ENCODE measurements at regions not wholly inside any gene's neighbourhood (a gene's known extent, or its start where the extent isn't known, plus 50 kb on each side); places are given as distances from the start of the nearest gene placed in this dataset.

DNA sequence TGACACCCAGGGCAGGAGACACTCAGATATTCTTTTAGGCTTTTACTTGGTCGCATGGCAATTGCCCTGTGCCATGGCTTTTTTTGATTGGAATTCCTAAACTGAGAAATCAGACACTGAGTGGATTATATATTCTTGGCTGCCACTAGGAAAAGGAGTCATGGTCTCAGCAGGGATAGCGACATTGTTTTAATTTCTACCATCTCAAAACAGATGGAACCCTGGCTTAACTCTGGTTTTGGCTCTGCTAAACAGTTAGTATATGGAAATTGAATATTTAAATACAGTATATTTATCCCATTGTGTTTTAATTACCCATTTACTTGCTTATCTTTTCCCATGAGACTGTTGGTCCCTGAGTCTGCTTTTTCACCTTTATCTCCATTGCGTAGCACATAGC lies 84.0 kb downstream of the DACT1 start:
- H3K9me3 Mint-ChIP-seq (ENCODE audit: unreplicated experiment): no peaks in the 10 kb centered on the region
- POLR2A ChIA-PET: no interaction called here
- H3K27ac Mint-ChIP-seq (ENCODE audit: low read depth, unreplicated experiment): no peak overlapping the region
- peaks cover 97% of the 10 kb centered on the region for H3K27me3 Mint-ChIP-seq (ENCODE audit: insufficient read depth, unreplicated experiment)
- DNase-seq (ENCODE audit: unreplicated experiment): no peak
- CTCF ChIA-PET: no interaction called here
- intact Hi-C loops (cut with micrococcal nuclease): no loop called here
- no peaks in the 10 kb centered on the region for H3K4me1 Mint-ChIP-seq (ENCODE audit: insufficient read depth, unreplicated experiment)
- peaks cover 6% of the 10 kb centered on the region for H3K36me3 Mint-ChIP-seq (ENCODE audit: insufficient read depth, unreplicated experiment)
- H3K4me3 Mint-ChIP-seq (ENCODE audit: unreplicated experiment): no peak overlapping the region
- TF ChIP-seq, protein P1, sequence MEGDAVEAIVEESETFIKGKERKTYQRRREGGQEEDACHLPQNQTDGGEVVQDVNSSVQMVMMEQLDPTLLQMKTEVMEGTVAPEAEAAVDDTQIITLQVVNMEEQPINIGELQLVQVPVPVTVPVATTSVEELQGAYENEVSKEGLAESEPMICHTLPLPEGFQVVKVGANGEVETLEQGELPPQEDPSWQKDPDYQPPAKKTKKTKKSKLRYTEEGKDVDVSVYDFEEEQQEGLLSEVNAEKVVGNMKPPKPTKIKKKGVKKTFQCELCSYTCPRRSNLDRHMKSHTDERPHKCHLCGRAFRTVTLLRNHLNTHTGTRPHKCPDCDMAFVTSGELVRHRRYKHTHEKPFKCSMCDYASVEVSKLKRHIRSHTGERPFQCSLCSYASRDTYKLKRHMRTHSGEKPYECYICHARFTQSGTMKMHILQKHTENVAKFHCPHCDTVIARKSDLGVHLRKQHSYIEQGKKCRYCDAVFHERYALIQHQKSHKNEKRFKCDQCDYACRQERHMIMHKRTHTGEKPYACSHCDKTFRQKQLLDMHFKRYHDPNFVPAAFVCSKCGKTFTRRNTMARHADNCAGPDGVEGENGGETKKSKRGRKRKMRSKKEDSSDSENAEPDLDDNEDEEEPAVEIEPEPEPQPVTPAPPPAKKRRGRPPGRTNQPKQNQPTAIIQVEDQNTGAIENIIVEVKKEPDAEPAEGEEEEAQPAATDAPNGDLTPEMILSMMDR (IDR thresholded peaks at IDR 0.05; ENCODE audit: unreplicated experiment): no peak
- no TSS peak for BruUV-seq (replicated peaks)

DNA sequence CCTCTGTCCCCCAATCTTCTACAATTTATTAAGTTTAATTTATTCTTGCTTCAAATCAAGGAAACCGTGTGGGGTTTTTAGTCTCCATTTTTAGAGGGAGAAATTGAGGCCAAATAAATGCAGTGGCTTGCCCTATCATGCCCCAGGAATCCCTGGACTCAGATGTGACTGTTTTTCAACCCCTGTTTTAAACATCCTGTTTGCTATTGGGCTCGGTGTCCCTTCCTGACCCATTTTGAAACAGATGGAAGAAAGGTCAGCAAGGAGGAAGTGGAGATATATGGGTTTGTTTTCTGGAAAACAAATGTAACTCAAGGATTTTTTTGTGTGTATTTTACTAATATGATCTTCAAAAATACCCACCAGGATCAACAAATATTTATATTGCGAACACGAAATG lies 84.7 kb downstream of the DACT1 start:
- BruUV-seq (replicated peaks): no TSS peak
- H3K4me3 Mint-ChIP-seq (ENCODE audit: unreplicated experiment): no peak overlapping the region
- CTCF ChIA-PET: no interaction called here
- H3K9me3 Mint-ChIP-seq (ENCODE audit: unreplicated experiment): no peaks in the 10 kb centered on the region
- POLR2A ChIA-PET: no interaction called here
- no peak overlapping the region for H3K27ac Mint-ChIP-seq (ENCODE audit: low read depth, unreplicated experiment)
- TF ChIP-seq, protein P1 (IDR thresholded peaks at IDR 0.05; ENCODE audit: unreplicated experiment): no peak
- DNase-seq (ENCODE audit: unreplicated experiment): no peak
- no peaks in the 10 kb centered on the region for H3K4me1 Mint-ChIP-seq (ENCODE audit: insufficient read depth, unreplicated experiment)
- H3K36me3 Mint-ChIP-seq (ENCODE audit: insufficient read depth, unreplicated experiment): peaks cover 6% of the 10 kb centered on the region
- H3K27me3 Mint-ChIP-seq (ENCODE audit: insufficient read depth, unreplicated experiment): peaks cover 97% of the 10 kb centered on the region
- intact Hi-C loops (cut with micrococcal nuclease): no loop called here

DNA sequence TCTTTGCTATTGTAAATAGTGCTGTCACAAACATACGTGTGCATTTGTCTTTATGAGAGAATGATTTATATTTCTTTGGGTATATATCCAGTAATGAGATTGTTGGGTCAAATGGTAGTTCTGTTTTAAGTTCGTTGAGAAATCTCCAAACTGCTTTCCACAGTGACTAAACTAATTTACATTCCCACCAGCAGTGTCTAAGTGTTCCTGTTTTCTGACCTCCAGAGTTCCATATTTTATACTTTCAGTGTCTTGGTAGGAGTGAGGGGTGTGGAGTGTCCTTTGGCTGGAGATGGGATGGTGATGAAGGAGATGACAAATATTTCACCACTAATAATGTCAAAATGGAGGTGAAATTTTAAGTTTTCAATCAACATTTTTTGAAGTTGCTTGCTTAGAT lies 86.4 kb downstream of the DACT1 start:
- DNase-seq (ENCODE audit: unreplicated experiment): no peak
- TF ChIP-seq, protein P1 (IDR thresholded peaks at IDR 0.05; ENCODE audit: unreplicated experiment): no peak
- Mint-ChIP-seq H3K9me3 (ENCODE audit: unreplicated experiment) (no peaks in the 10 kb centered on the region), H3K27me3 (ENCODE audit: insufficient read depth, unreplicated experiment) (peaks cover 84% of the 10 kb centered on the region), H3K4me3 (ENCODE audit: unreplicated experiment) (no peak overlapping the region), H3K27ac (ENCODE audit: low read depth, unreplicated experiment) (no peak overlapping the region), H3K4me1 (ENCODE audit: insufficient read depth, unreplicated experiment) (no peaks in the 10 kb centered on the region), H3K36me3 (ENCODE audit: insufficient read depth, unreplicated experiment) (peaks cover 6% of the 10 kb centered on the region)
- no TSS peak for BruUV-seq (replicated peaks)
- intact Hi-C loops (cut with micrococcal nuclease): no loop called here
- CTCF ChIA-PET: interaction anchor here (0.6 kb wide), 1 partner anchor 180 kb away, joined by 3 read pairs; no protein-coding TSS in a partner anchor
- POLR2A ChIA-PET: no interaction called here

DNA sequence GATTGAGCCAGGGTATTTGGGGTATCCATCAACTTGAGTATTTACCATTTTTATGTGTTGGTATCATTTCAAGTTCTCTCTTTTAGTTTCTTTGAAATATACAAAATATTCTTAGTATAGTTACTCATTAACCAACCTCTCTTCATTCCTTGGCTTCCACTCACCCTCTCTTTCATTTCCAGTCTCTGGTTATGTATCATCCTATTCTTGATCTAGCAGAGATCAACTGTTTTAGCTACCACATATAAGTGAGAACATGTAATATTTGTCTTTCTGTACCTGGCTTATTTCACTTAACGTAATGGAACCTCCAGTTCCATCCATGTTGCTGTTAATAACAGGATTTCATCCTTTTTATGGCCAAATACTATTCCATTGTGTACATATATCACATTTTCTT lies 86.9 kb downstream of the DACT1 start:
- no peaks in the 10 kb centered on the region for H3K4me1 Mint-ChIP-seq (ENCODE audit: insufficient read depth, unreplicated experiment)
- no peak overlapping the region for H3K27ac Mint-ChIP-seq (ENCODE audit: low read depth, unreplicated experiment)
- H3K9me3 Mint-ChIP-seq (ENCODE audit: unreplicated experiment): no peaks in the 10 kb centered on the region
- DNase-seq (ENCODE audit: unreplicated experiment): no peak
- intact Hi-C loops (cut with micrococcal nuclease): no loop called here
- POLR2A ChIA-PET: no interaction called here
- H3K36me3 Mint-ChIP-seq (ENCODE audit: insufficient read depth, unreplicated experiment): peaks cover 6% of the 10 kb centered on the region
- CTCF ChIA-PET: no interaction called here
- H3K27me3 Mint-ChIP-seq (ENCODE audit: insufficient read depth, unreplicated experiment): peaks cover 79% of the 10 kb centered on the region
- H3K4me3 Mint-ChIP-seq (ENCODE audit: unreplicated experiment): no peak overlapping the region
- TF ChIP-seq, protein P1 (IDR thresholded peaks at IDR 0.05; ENCODE audit: unreplicated experiment): no peak
- BruUV-seq (replicated peaks): no TSS peak

Data from MCF 10A (cell line).